Common myeloid progenitor, CD34-positive (primary cell): ENCODE measurements at regions not wholly inside any gene's neighbourhood (a gene's known extent, or its start where the extent isn't known, plus 50 kb on each side); places are given as distances from the start of the nearest gene placed in this dataset.

Source experiments
- CTCF ChIA-PET: fragments of 350-600 bp; sonication (Branson Sonifier 250); formaldehyde crosslinking; loops from one replicate; lab custom pipeline; 2021; ENCODE audit warnings: antibody characterized with exemption; lab: Charles Lee
- POLR2A ChIA-PET: fragments of 350-600 bp; sonication (Branson Sonifier 250); formaldehyde crosslinking; loops from one replicate; lab custom pipeline; 2021; ENCODE audit warnings: antibody characterized with exemption; lab: Charles Lee
- DNase-seq, 3 donors: peaks; one replicate each; pipeline versions ENCODE4 v3.0.0 to v3.0.0-alpha.2; 2013
- H3K27ac ChIP-seq, 2 experiments: 1 replicate in 1 of 2; 2 replicates in 1 of 2; pipeline ENCODE4 v1.7.0; 2013; ENCODE audit warnings: inconsistent platforms in 2 of 2, low read length in 2 of 2, mild to moderate bottlenecking in 2 of 2, low read depth in 1 of 2, moderate library complexity in 1 of 2; ENCODE audit not compliant: severe bottlenecking in 2 of 2, insufficient read depth in 1 of 2, poor library complexity in 1 of 2
- H3K27me3 ChIP-seq, 5 experiments: replicated peaks in 2 of 5; 1 replicate in 3 of 5; 2 replicates in 2 of 5; pipeline versions ENCODE4 v1.6.1 to v1.7.0; 2013; ENCODE audit warnings: low read length in 4 of 5, mild to moderate bottlenecking in 2 of 5, moderate library complexity in 2 of 5, inconsistent platforms in 1 of 5; ENCODE audit not compliant: insufficient read depth in 5 of 5, control insufficient read depth in 4 of 5
- H3K36me3 ChIP-seq, 4 experiments: 1 replicate in 2 of 4; 2 replicates in 2 of 4; pipeline versions ENCODE4 v1.6.1 to v1.7.0; 2013; ENCODE audit warnings: low read length in 3 of 4, control low read depth in 1 of 4, mild to moderate bottlenecking in 1 of 4; ENCODE audit not compliant: control insufficient read depth in 4 of 4, insufficient read depth in 4 of 4
- H3K4me1 ChIP-seq, 4 experiments: 1 replicate in 3 of 4; 2 replicates in 1 of 4; pipeline versions ENCODE4 v1.6.1 to v1.7.1; 2013; ENCODE audit warnings: low read length in 3 of 4, mild to moderate bottlenecking in 3 of 4, control low read depth in 1 of 4, inconsistent platforms in 1 of 4, moderate library complexity in 1 of 4; ENCODE audit not compliant: control insufficient read depth in 4 of 4, insufficient read depth in 4 of 4; ENCODE audit errors: control extremely low read depth in 1 of 4
- H3K4me3 ChIP-seq, 7 experiments: 1 replicate in 4 of 7; 2 replicates in 3 of 7; pipeline versions ENCODE4 v1.5.1 to v1.7.0; 2013; ENCODE audit warnings: mild to moderate bottlenecking in 7 of 7, low read length in 6 of 7, moderate library complexity in 6 of 7, inconsistent platforms in 2 of 7, low read depth in 2 of 7, control low read depth in 1 of 7; ENCODE audit not compliant: insufficient read depth in 4 of 7, control insufficient read depth in 1 of 7; ENCODE audit errors: extremely low read depth in 1 of 7
- H3K9me3 ChIP-seq, 5 experiments: 1 replicate in 4 of 5; 2 replicates in 1 of 5; pipeline versions ENCODE4 v1.6.1 to v1.7.1; 2013; ENCODE audit warnings: low read length in 4 of 5, mild to moderate bottlenecking in 2 of 5, inconsistent platforms in 1 of 5, low read depth in 1 of 5, moderate library complexity in 1 of 5; ENCODE audit not compliant: control insufficient read depth in 4 of 5, insufficient read depth in 2 of 5; ENCODE audit errors: control extremely low read depth in 1 of 5
- WGBS: methylation state at CpG from one replicate; pipeline ENCODE4 v1.1.5; 2013; ENCODE audit not compliant: insufficient coverage; 5-methylcytosine and 5-hydroxymethylcytosine counted together

GRCh38 chr5:73395256-73395655, 53.3 kb downstream of the FOXD1 start:
- Histone ChIP-seq H3K36me3 (no peaks in the 10 kb centered on the region), H3K9me3 (no peaks in the 10 kb centered on the region), H3K4me1 (no peaks in the 10 kb centered on the region), H3K27ac (no peak overlapping the region), H3K27me3 (peaks cover 8 to 58% (median 19%) of the 10 kb centered on the region in 5 experiments), H3K4me3 (no peak overlapping the region)
- DNase-seq, result no peak
- CTCF ChIA-PET, result no interaction called here
- POLR2A ChIA-PET, result no interaction called here

DNA sequence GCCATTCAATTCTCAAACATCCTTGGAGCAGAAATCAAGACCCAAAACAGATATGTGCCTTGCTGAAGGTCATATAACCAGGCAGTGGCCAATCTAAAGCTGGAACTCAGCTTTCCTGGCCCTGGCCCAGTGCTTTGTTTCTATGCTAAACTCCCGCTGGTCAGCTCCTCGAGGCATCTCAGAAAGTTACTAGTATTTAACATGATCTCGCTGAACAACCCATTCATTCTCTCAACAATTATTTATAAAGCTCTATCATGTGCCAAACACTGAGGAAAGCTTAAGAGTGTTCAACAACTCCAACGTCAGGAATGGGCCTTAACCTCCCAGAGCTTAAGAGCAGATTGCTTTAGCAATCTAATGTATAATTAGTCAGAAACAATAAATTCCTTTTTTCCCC, 54.0 kb downstream of the FOXD1 start:
- Histone ChIP-seq H3K36me3 (no peaks in the 10 kb centered on the region), H3K4me3 (no peak overlapping the region), H3K27ac (no peak overlapping the region), H3K4me1 (no peaks in the 10 kb centered on the region), H3K9me3 (no peaks in the 10 kb centered on the region), H3K27me3 (peaks cover 5 to 55% (median 19%) of the 10 kb centered on the region in 5 experiments)
- POLR2A ChIA-PET, result no interaction called here
- WGBS, result 88% methylated on average over 4 of the region's 4 CpGs
- DNase-seq, result no peak
- CTCF ChIA-PET, result no interaction called here

DNA sequence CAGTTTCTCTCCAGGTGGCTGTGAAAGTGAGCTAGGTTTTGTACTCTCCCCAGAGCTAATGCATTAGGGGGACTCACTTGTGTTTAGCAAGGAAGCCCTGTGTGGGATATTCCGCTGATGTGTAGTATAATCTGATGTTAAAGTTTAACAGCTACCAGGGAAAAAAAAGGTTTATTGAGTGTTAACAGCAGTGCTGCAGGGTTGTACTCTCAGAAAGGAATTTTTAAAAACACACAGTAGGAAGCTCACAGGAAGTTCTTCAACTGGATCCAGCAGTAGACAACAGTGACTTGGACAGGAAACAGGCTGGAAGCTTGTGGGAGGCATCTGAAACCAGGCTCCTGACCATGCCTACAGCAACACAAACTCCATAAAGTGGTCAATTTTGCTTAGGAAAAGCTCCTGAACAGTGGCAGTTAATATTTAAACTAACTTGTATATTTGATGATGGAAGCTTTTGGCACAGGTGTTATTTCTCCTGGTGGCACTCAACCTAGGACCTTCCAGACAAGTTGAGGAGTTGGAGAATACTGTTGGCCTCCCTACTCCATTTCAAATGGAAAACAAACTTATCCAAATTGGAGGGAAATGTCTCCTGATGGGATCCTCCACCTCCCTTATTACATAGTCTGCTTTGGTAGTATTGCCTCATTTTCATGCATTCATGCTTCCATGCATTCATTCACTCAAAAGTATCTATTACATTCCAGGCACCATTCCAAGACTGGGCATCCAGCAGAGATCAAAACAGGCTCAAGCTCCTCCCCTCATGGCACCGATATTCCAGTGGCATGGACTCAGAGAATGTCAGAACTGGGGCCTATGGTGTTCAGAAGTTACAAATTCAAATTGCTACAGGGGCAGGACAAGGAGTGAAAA, 54.7 kb downstream of the FOXD1 start:
- H3K27me3 ChIP-seq, result peaks cover 6 to 56% (median 19%) of the 10 kb centered on the region in 5 experiments
- no peak overlapping the region for H3K4me3 ChIP-seq
- no peaks in the 10 kb centered on the region for H3K4me1 ChIP-seq
- H3K27ac ChIP-seq, result no peak overlapping the region
- ChIA-PET CTCF (no interaction called here), POLR2A (no interaction called here)
- H3K9me3 ChIP-seq, result no peaks in the 10 kb centered on the region
- DNase-seq, result no peak
- no peaks in the 10 kb centered on the region for H3K36me3 ChIP-seq
- WGBS, result 100% methylated on average over 1 of the region's 2 CpGs

GRCh38 chr5:73392775-73393174, 55.8 kb downstream of the FOXD1 start:
- H3K4me3 ChIP-seq, result no peak overlapping the region
- H3K9me3 ChIP-seq, result no peaks in the 10 kb centered on the region
- 92% methylated on average over 3 of the region's 3 CpGs for WGBS
- POLR2A ChIA-PET, result no interaction called here
- H3K4me1 ChIP-seq, result peaks cover under 1 to 7% (median 5%) of the 10 kb centered on the region in 4 experiments
- H3K36me3 ChIP-seq, result no peaks in the 10 kb centered on the region
- H3K27me3 ChIP-seq, result peaks cover 8 to 56% (median 19%) of the 10 kb centered on the region in 5 experiments
- no peak for DNase-seq
- CTCF ChIA-PET, result no interaction called here
- H3K27ac ChIP-seq, result no peak overlapping the region

- ChIA-PET POLR2A (no interaction called here), CTCF (no interaction called here)
- Histone ChIP-seq H3K27me3 (peaks cover 10 to 45% (median 16%) of the 10 kb centered on the region in 5 experiments), H3K36me3 (no peaks in the 10 kb centered on the region), H3K4me1 (peaks cover 6 to 15% (median 12%) of the 10 kb centered on the region in 4 experiments), H3K4me3 (no peak overlapping the region), H3K9me3 (no peaks in the 10 kb centered on the region), H3K27ac (no peak overlapping the region)
- no peak for DNase-seq
- WGBS, result 80% methylated on average over 3 of the region's 3 CpGs
Observed at GRCh38 chr5:73391441-73391881, 57.1 kb downstream of the FOXD1 start.

DNA sequence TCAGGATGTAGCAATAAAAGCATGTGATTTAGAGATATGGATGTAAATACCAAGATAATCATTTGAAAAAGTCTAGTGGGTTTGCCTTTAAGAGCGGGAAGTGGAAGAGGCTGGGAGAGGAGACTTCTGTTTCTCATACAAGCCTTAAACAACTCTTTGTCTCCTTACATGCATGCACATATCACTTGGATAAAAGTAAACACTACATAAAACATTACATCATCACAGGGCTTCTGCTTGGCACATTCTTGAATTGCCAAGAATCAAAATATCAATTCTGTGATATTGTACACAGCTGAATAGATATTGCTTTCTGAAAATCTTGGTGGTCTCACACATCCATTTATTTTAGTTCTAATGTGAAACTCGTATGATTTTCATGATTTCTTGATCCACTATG, 57.6 kb downstream of the FOXD1 start:
- no peak overlapping the region for H3K4me3 ChIP-seq
- ChIA-PET POLR2A (no interaction called here), CTCF (no interaction called here)
- peaks cover 0 to 3% (median 3%) of the 10 kb centered on the region in 5 experiments for H3K9me3 ChIP-seq
- H3K27me3 ChIP-seq, result peaks cover 10 to 43% (median 16%) of the 10 kb centered on the region in 5 experiments
- no peak for DNase-seq
- no peaks in the 10 kb centered on the region for H3K36me3 ChIP-seq
- peaks cover 6 to 15% (median 12%) of the 10 kb centered on the region in 4 experiments for H3K4me1 ChIP-seq
- no peak overlapping the region for H3K27ac ChIP-seq
- WGBS, result 86% methylated on average over 1 of the region's 2 CpGs

DNA sequence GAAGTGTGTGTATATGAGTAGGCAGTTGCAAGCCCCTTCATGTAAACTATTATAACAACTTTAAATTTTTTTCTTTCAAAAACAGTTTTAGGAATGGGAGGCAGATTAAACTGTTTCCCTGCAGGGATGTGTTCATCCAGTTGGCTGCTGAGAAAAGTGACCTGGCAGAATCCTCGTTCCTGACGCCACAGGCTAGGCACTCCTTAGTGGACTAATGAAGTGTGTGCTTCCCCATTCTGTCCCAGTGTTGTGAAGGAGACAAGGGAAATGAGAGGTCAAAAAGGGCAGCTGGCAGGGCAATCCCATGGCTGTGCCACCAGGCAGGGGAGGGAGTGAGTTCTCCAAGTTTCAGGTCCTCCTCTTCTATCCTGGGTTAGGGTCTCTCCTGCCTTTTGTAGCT, 59.8 kb downstream of the FOXD1 start:
- no peak for DNase-seq
- H3K27ac ChIP-seq, result no peak overlapping the region
- H3K36me3 ChIP-seq, result no peaks in the 10 kb centered on the region
- no peak overlapping the region for H3K4me3 ChIP-seq
- H3K9me3 ChIP-seq, result peaks cover 7 to 26% (median 15%) of the 10 kb centered on the region in 5 experiments
- CTCF ChIA-PET, result interaction anchor here (2.7 kb wide), 1 partner anchor 62 kb away, joined by 5 read pairs; no protein-coding TSS in a partner anchor
- H3K4me1 ChIP-seq, result peaks cover 6 to 15% (median 12%) of the 10 kb centered on the region in 4 experiments
- peaks cover 10 to 42% (median 18%) of the 10 kb centered on the region in 5 experiments for H3K27me3 ChIP-seq
- POLR2A ChIA-PET, result no interaction called here
- 96% methylated on average over 2 of the region's 2 CpGs for whole genome bisulfite sequencing
